Osteocyte (in vitro differentiated cells): ENCODE measurements at regions not wholly inside any gene's neighbourhood (a gene's known extent, or its start where the extent isn't known, plus 50 kb on each side); places are given as distances from the start of the nearest gene placed in this dataset.

Source experiments
- DNase-seq: peaks from one replicate; pipeline ENCODE4 v3.0.0; 2021; ENCODE audit warnings: mixed read lengths; ENCODE audit not compliant: unreplicated experiment; ENCODE audit errors: extremely low spot score
- H3K27ac Mint-ChIP-seq: one replicate; pipeline ENCODE4 v1.8.0; 2021; ENCODE audit warnings: mild to moderate bottlenecking, mixed read lengths; ENCODE audit not compliant: unreplicated experiment
- H3K27me3 Mint-ChIP-seq: one replicate; pipeline ENCODE4 v1.8.0; 2021; ENCODE audit warnings: mixed read lengths; ENCODE audit not compliant: unreplicated experiment
- H3K36me3 Mint-ChIP-seq: one replicate; pipeline ENCODE4 v1.8.0; 2021; ENCODE audit warnings: mixed read lengths; ENCODE audit not compliant: unreplicated experiment
- H3K4me1 Mint-ChIP-seq: one replicate; pipeline ENCODE4 v1.8.0; 2021; ENCODE audit warnings: mixed read lengths; ENCODE audit not compliant: unreplicated experiment
- H3K4me3 Mint-ChIP-seq: one replicate; pipeline ENCODE4 v1.8.0; 2021; ENCODE audit warnings: mild to moderate bottlenecking, moderate library complexity, mixed read lengths; ENCODE audit not compliant: unreplicated experiment
- H3K9me3 Mint-ChIP-seq: one replicate; pipeline ENCODE4 v1.8.0; 2021; ENCODE audit warnings: mixed read lengths; ENCODE audit not compliant: unreplicated experiment
- CTCF ChIP-seq: fragments of 200-600 bp; sonication (generic); IDR thresholded peaks from 2 replicates; pipeline ENCODE4 v1.5.0; 2021; ENCODE audit warnings: antibody characterized with exemption, mild to moderate bottlenecking, moderate library complexity

GRCh38 chr3:194043516-194043915, 92.4 kb upstream of the HES1 start:
- no peak overlapping the region for H3K4me3 Mint-ChIP-seq

GRCh38 chr3:194045289-194045688, 90.7 kb upstream of the HES1 start:
- DNase-seq: no peak
- no peak overlapping the region for H3K27ac Mint-ChIP-seq
- H3K36me3 Mint-ChIP-seq: no peaks in the 10 kb centered on the region
- H3K27me3 Mint-ChIP-seq: peaks cover 23% of the 10 kb centered on the region
- H3K9me3 Mint-ChIP-seq: peaks cover 3% of the 10 kb centered on the region
- no peak overlapping the region for H3K4me3 Mint-ChIP-seq
- TF ChIP-seq CTCF: no peak
- H3K4me1 Mint-ChIP-seq: peaks cover 10% of the 10 kb centered on the region

More at GRCh38 chr3:194043516-194043915, 92.4 kb upstream of the HES1 start:
- no peaks in the 10 kb centered on the region for H3K9me3 Mint-ChIP-seq
- peaks cover 18% of the 10 kb centered on the region for H3K27me3 Mint-ChIP-seq
- H3K27ac Mint-ChIP-seq: no peak overlapping the region
- H3K36me3 Mint-ChIP-seq: no peaks in the 10 kb centered on the region
- TF ChIP-seq CTCF: no peak
- H3K4me1 Mint-ChIP-seq: peaks cover 10% of the 10 kb centered on the region
- no peak for DNase-seq

GRCh38 chr3:194045919-194046318, 90.0 kb upstream of the HES1 start:
- no peak overlapping the region for H3K4me3 Mint-ChIP-seq
- peaks cover 10% of the 10 kb centered on the region for H3K4me1 Mint-ChIP-seq
- no peak for TF ChIP-seq CTCF
- peaks cover 9% of the 10 kb centered on the region for H3K9me3 Mint-ChIP-seq
- peaks cover 3% of the 10 kb centered on the region for H3K36me3 Mint-ChIP-seq
- DNase-seq: no peak
- no peak overlapping the region for H3K27ac Mint-ChIP-seq
- H3K27me3 Mint-ChIP-seq: peaks cover 26% of the 10 kb centered on the region

- no peak overlapping the region for H3K4me3 Mint-ChIP-seq
- peaks cover 10% of the 10 kb centered on the region for H3K4me1 Mint-ChIP-seq
- peaks cover 10% of the 10 kb centered on the region for H3K9me3 Mint-ChIP-seq
- H3K27me3 Mint-ChIP-seq: peaks cover 25% of the 10 kb centered on the region
- peaks cover 3% of the 10 kb centered on the region for H3K36me3 Mint-ChIP-seq
- no peak overlapping the region for H3K27ac Mint-ChIP-seq
- TF ChIP-seq CTCF: no peak
- DNase-seq: no peak
Measured at GRCh38 chr3:194046531-194046930, 89.4 kb upstream of the HES1 start.

- DNase-seq: no peak
- Mint-ChIP-seq H3K36me3 (peaks cover 6% of the 10 kb centered on the region), H3K4me1 (peaks cover 10% of the 10 kb centered on the region), H3K27me3 (peaks cover 30% of the 10 kb centered on the region), H3K9me3 (peaks cover 16% of the 10 kb centered on the region), H3K27ac (no peak overlapping the region), H3K4me3 (no peak overlapping the region)
- TF ChIP-seq CTCF: no peak
Measured at GRCh38 chr3:194046995-194047645, 88.8 kb upstream of the HES1 start.
